Breast epithelium (tissue), 4 donors: ENCODE measurements at regions not wholly inside any gene's neighbourhood (a gene's known extent, or its start where the extent isn't known, plus 50 kb on each side); places are given as distances from the start of the nearest gene placed in this dataset.

Source experiments
- DNase-seq, 2 donors: peaks; one replicate each; pipeline ENCODE4 v3.0.0-alpha.2; 2019; ENCODE audit warnings: low spot score in 2 of 2
- H3K27ac ChIP-seq, 2 donors: fragments of 200-600 bp; sonication (generic) in 1 of 2; one replicate each; pipeline ENCODE4 v1.5.1; 2016 to 2019; ENCODE audit warnings: mild to moderate bottlenecking in 1 of 2
- H3K27me3 ChIP-seq, 2 donors: fragments of 200-600 bp; sonication (generic) in 1 of 2; one replicate each; pipeline versions ENCODE4 v1.5.1 to v1.6.0; 2017 to 2019; ENCODE audit warnings: control low read depth in 1 of 2, mild to moderate bottlenecking in 1 of 2
- H3K36me3 ChIP-seq: fragments of 200-600 bp; one replicate; pipeline ENCODE4 v1.5.1; 2019
- H3K4me1 ChIP-seq, 2 donors: fragments of 200-600 bp; sonication (generic); one replicate each; pipeline ENCODE4 v1.5.1; 2016 to 2019; ENCODE audit warnings: control low read depth in 1 of 2
- H3K4me3 ChIP-seq, 3 donors: fragments of 200-600 bp; sonication (generic); 1 replicate in 2 of 3; 2 replicates in 1 of 3; pipeline ENCODE4 v1.5.1; 2016 to 2019; ENCODE audit warnings: mild to moderate bottlenecking in 3 of 3, moderate library complexity in 2 of 3
- H3K9me3 ChIP-seq, 2 donors: fragments of 200-600 bp; sonication (generic) in 1 of 2; one replicate each; pipeline ENCODE4 v1.5.1; 2016 to 2019; ENCODE audit warnings: control low read depth in 1 of 2
- CTCF ChIP-seq, 3 donors: fragments of 450-650 bp; IDR thresholded peaks; one replicate each; pipeline ENCODE4 v1.5.1; 2016 to 2017; ENCODE audit warnings: antibody characterized with exemption in 3 of 3, mild to moderate bottlenecking in 3 of 3, moderate library complexity in 3 of 3
- POLR2A ChIP-seq: fragments of 450-650 bp; IDR thresholded peaks from one replicate; pipeline ENCODE4 v1.6.1; 2016; ENCODE audit warnings: antibody characterized with exemption, mild to moderate bottlenecking, moderate library complexity
- POLR2AphosphoS5 ChIP-seq, 3 donors: sonication (generic); formaldehyde crosslinking; IDR thresholded peaks; one replicate each; pipeline ENCODE4 v1.6.1; 2017; ENCODE audit warnings: antibody characterized with exemption in 3 of 3
- intact Hi-C: fragments of 100-400 bp; cut with DNase I; formaldehyde crosslinking; loops from one replicate; pipeline ENCODE4 v1.15.1; 2023; ENCODE audit warnings: low total_unique reads

DNA sequence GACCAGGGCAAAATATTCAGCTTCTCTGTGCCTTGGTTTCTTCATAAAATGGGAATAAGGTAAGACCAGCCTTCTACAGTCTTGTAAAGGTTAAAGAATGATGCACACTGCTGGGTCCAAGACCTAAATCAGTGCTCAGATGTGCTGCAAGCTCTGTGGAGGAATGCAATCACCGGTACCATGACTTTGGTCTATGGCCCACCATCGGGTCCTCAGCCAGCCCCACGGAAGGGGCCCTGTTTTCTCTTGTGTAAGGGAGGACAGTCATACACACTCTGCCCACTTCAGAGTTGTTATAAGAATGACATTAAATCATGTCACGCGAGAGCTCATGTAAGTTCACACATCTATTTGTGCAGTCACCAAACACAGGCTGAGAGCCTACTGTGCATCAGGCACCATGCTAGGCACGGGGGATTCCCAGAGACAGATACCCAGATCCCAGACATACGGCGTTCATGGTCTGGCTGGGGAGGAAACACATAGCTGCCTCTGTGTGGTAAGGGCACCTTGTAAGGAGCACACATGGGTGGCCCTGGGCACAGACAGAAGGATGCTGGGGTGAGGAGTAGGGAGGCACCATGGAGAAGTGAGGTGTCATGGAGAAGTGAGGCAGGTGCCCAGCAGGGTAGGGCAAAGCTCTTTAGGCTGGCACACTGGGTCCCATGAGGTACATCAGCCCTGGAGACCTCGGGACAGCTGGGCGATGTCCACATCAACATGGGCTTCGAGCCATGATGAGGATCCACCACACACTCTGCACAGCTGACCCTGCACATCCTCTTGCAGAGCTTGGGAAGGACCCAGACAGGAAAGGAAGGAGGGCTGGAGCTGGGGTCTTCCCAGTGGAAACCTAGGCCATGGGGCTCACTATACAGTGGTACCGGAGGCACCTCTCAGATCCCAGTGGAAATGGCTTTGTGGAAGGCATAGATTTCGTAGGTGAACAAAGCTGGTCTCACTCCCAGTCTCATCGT lies 190.4 kb upstream of the DIO3 start:
- intact Hi-C loops: loop anchor here (5.0 kb wide), 1 partner anchor 494 kb away; no protein-coding TSS in a partner anchor

GRCh38 chr14:101371799-101372793 lies 189.2 kb upstream of the DIO3 start:
- DNase-seq: peak in 1 of 2 donors; percentile 14
- H3K36me3 ChIP-seq: no peaks in the 10 kb centered on the region
- no peaks in the 10 kb centered on the region for H3K4me1 ChIP-seq
- no peaks in the 10 kb centered on the region for H3K27me3 ChIP-seq
- H3K27ac ChIP-seq: no peak overlapping the region
- no peaks in the 10 kb centered on the region for H3K9me3 ChIP-seq
- TF ChIP-seq POLR2A: no peak
- TF ChIP-seq CTCF (IDR thresholded peaks at IDR 0.05): no peak
- TF ChIP-seq POLR2AphosphoS5 (IDR thresholded peaks at IDR 0.05): no peak
- no peak overlapping the region for H3K4me3 ChIP-seq
- intact Hi-C loops: loop anchor here (5.0 kb wide), 1 partner anchor 495 kb away; no protein-coding TSS in a partner anchor

More for the DNA sequence above, 190.4 kb upstream of the DIO3 start:
- Histone ChIP-seq H3K4me1 (no peaks in the 10 kb centered on the region), H3K4me3 (no peak overlapping the region), H3K27me3 (no peaks in the 10 kb centered on the region), H3K27ac (no peak overlapping the region), H3K9me3 (no peaks in the 10 kb centered on the region), H3K36me3 (no peaks in the 10 kb centered on the region)
- no peak for TF ChIP-seq POLR2A
- TF ChIP-seq POLR2AphosphoS5 (IDR thresholded peaks at IDR 0.05): no peak
- TF ChIP-seq CTCF (IDR thresholded peaks at IDR 0.05): no peak
- no peak for DNase-seq

DNA sequence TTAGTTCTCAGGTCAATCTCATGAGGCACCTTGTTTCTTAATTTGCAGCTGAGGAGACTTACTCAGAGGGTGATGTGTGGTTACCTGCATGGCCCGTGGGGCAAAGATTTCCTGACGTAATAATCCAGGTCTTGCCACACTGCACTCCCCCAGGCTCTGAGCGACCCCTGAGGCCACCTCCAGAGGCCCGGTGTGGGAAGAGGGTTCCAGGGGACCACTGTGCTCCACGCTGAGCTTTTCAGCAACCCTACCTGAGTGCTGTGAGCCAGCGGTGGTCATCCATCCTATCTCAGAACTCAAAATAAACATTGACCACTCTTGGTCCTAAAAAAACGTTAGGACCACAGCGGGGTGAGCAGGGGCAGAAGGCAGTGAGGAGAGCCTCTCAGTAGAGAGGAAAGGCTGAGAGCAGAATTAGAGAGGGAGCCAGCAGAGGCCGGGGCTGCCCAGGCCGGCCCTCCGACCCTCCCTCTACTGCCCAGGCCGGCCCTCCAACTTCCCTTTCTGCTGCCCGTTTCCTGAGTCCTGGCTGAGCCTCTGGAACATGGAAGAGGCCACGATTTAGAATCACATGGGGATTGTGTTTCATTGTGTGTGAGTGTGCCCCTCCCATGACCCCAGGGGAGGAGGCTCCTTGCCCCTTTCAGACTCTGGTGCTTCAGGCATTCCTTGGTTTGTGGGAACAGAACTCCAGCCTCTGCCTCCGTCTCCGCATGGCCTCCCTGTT lies 188.2 kb upstream of the DIO3 start:
- H3K4me1 ChIP-seq: no peaks in the 10 kb centered on the region
- intact Hi-C loops: loop anchor here (5.0 kb wide), 1 partner anchor 496 kb away; no protein-coding TSS in a partner anchor
- TF ChIP-seq POLR2AphosphoS5 (IDR thresholded peaks at IDR 0.05): no peak
- no peak for TF ChIP-seq POLR2A
- TF ChIP-seq CTCF (IDR thresholded peaks at IDR 0.05): no peak
- H3K27me3 ChIP-seq: no peaks in the 10 kb centered on the region
- no peaks in the 10 kb centered on the region for H3K36me3 ChIP-seq
- DNase-seq: peak in 1 of 2 donors; percentile 6
- no peaks in the 10 kb centered on the region for H3K9me3 ChIP-seq
- H3K27ac ChIP-seq: no peak overlapping the region
- H3K4me3 ChIP-seq: no peak overlapping the region

GRCh38 chr14:101373690-101374295 lies 187.5 kb upstream of the DIO3 start:
- no peak for DNase-seq
- intact Hi-C loops: loop anchor here (5.0 kb wide), 1 partner anchor 496 kb away; no protein-coding TSS in a partner anchor
- H3K27me3 ChIP-seq: no peaks in the 10 kb centered on the region
- no peak overlapping the region for H3K27ac ChIP-seq
- no peaks in the 10 kb centered on the region for H3K36me3 ChIP-seq
- H3K9me3 ChIP-seq: no peaks in the 10 kb centered on the region
- H3K4me3 ChIP-seq: no peak overlapping the region
- TF ChIP-seq POLR2A (no peak), POLR2AphosphoS5 (IDR thresholded peaks at IDR 0.05) (no peak), CTCF (IDR thresholded peaks at IDR 0.05) (no peak)
- H3K4me1 ChIP-seq: no peaks in the 10 kb centered on the region
